Hepatocyte (in vitro differentiated cells): ENCODE measurements at regions not wholly inside any gene's neighbourhood (a gene's known extent, or its start where the extent isn't known, plus 50 kb on each side); places are given as distances from the start of the nearest gene placed in this dataset.

ENCODE experiments used
- DNase-seq: peaks from one replicate; pipeline ENCODE4 v3.0.0-alpha.2; 2016; ENCODE audit warnings: low spot score
- H2AFZ ChIP-seq: fragments of 200-600 bp; sonication (generic); 2 replicates; pipeline ENCODE4 v1.6.0; 2016; ENCODE audit warnings: antibody characterized with exemption, mild to moderate bottlenecking
- H3K27ac ChIP-seq: fragments of 200-600 bp; sonication (generic); 2 replicates; pipeline ENCODE4 v1.5.1; 2016; ENCODE audit warnings: mild to moderate bottlenecking
- H3K27me3 ChIP-seq: fragments of 200-600 bp; sonication (generic); 2 replicates; pipeline ENCODE4 v1.6.1; 2016
- H3K36me3 ChIP-seq: fragments of 200-600 bp; sonication (generic); replicated peaks from 2 replicates; pipeline ENCODE4 v1.5.1; 2016; ENCODE audit warnings: low read depth; ENCODE audit not compliant: insufficient read depth
- H3K4me1 ChIP-seq: fragments of 200-600 bp; sonication (generic); 2 replicates; pipeline ENCODE4 v1.5.1; 2016; ENCODE audit warnings: mild to moderate bottlenecking, moderate library complexity; ENCODE audit not compliant: insufficient read depth
- H3K4me2 ChIP-seq: fragments of 200-600 bp; sonication (generic); 2 replicates; pipeline ENCODE4 v1.6.0; 2016
- H3K4me3 ChIP-seq: fragments of 200-600 bp; sonication (generic); 2 replicates; pipeline ENCODE4 v1.5.1; 2016; ENCODE audit warnings: mild to moderate bottlenecking
- H3K79me2 ChIP-seq: fragments of 200-600 bp; sonication (generic); 2 replicates; pipeline ENCODE4 v1.6.0; 2017; ENCODE audit warnings: mild to moderate bottlenecking
- H3K9me2 ChIP-seq: fragments of 200-600 bp; sonication (generic); replicated peaks from 2 replicates; pipeline ENCODE4 v1.6.0; 2017; ENCODE audit warnings: mild to moderate bottlenecking; ENCODE audit not compliant: insufficient read depth
- H3K9me3 ChIP-seq: fragments of 200-600 bp; sonication (generic); 2 replicates; pipeline ENCODE4 v1.5.1; 2016; ENCODE audit warnings: low read depth, mild to moderate bottlenecking
- H4K20me1 ChIP-seq: fragments of 200-600 bp; sonication (generic); 2 replicates; pipeline ENCODE4 v1.6.0; 2016; ENCODE audit warnings: mild to moderate bottlenecking; ENCODE audit not compliant: insufficient read depth, poor library complexity, severe bottlenecking
- CTCF ChIP-seq: fragments of 200-600 bp; sonication (generic); IDR thresholded peaks from 2 replicates; pipeline ENCODE4 v1.5.1; 2016; ENCODE audit warnings: antibody characterized with exemption, mild to moderate bottlenecking; ENCODE audit not compliant: poor library complexity
- EZH2 ChIP-seq: fragments of 200-600 bp; sonication (generic); IDR thresholded peaks from 2 replicates; pipeline ENCODE4 v1.6.1; 2016; ENCODE audit warnings: antibody characterized with exemption, mild to moderate bottlenecking, borderline replicate concordance
- EZH2phosphoT487 ChIP-seq: fragments of 200-600 bp; sonication (generic); IDR thresholded peaks from one replicate; pipeline ENCODE4 v1.6.1; 2018; ENCODE audit warnings: antibody characterized with exemption, mild to moderate bottlenecking, low read depth, moderate library complexity; ENCODE audit not compliant: unreplicated experiment, severe bottlenecking
- WGBS: methylation state at CpG from one replicate; pipeline ENCODE4 v1.1.6; 2016; ENCODE audit warnings: low lambda C conversion rate; ENCODE audit errors: missing lambda C conversion rate; 5-methylcytosine and 5-hydroxymethylcytosine counted together

GRCh38 chr17:55563363-55563762 is 52.1 kb upstream of the SMIM36 start:
- Histone ChIP-seq H3K27me3 (no peaks in the 10 kb centered on the region), H4K20me1 (no peaks in the 10 kb centered on the region), H2AFZ (no peak overlapping the region), H3K4me3 (no peak overlapping the region), H3K4me1 (no peaks in the 10 kb centered on the region), H3K27ac (no peak overlapping the region), H3K9me2 (no peaks in the 10 kb centered on the region), H3K79me2 (no peaks in the 10 kb centered on the region), H3K4me2 (no peak overlapping the region), H3K9me3 (no peaks in the 10 kb centered on the region), H3K36me3 (no peaks in the 10 kb centered on the region)
- WGBS, result 86% methylated on average over 1 of the region's 1 CpG
- DNase-seq, result no peak
- TF ChIP-seq EZH2 (no peak), EZH2phosphoT487 (no peak), CTCF (no peak)

GRCh38 chr17:55561973-55562495 is 50.8 kb upstream of the SMIM36 start:
- no peaks in the 10 kb centered on the region for H3K9me3 ChIP-seq
- no peak for TF ChIP-seq EZH2
- TF ChIP-seq CTCF, result no peak
- no peak for TF ChIP-seq EZH2phosphoT487
- DNase-seq, result no peak
- no peaks in the 10 kb centered on the region for H3K9me2 ChIP-seq
- no peaks in the 10 kb centered on the region for H4K20me1 ChIP-seq
- H2AFZ ChIP-seq, result no peak overlapping the region
- H3K4me2 ChIP-seq, result no peak overlapping the region
- whole genome bisulfite sequencing, result 89% methylated on average over 4 of the region's 4 CpGs
- no peak overlapping the region for H3K4me3 ChIP-seq
- H3K27ac ChIP-seq, result no peak overlapping the region
- no peaks in the 10 kb centered on the region for H3K4me1 ChIP-seq
- no peaks in the 10 kb centered on the region for H3K79me2 ChIP-seq
- no peaks in the 10 kb centered on the region for H3K27me3 ChIP-seq
- no peaks in the 10 kb centered on the region for H3K36me3 ChIP-seq

GRCh38 chr17:55561316-55561972 is 50.2 kb upstream of the SMIM36 start:
- no peaks in the 10 kb centered on the region for H3K36me3 ChIP-seq
- no peak overlapping the region for H2AFZ ChIP-seq

More at GRCh38 chr17:55561316-55561972, 50.2 kb upstream of the SMIM36 start:
- no peaks in the 10 kb centered on the region for H3K27me3 ChIP-seq
- TF ChIP-seq EZH2, result no peak
- TF ChIP-seq EZH2phosphoT487, result no peak
- TF ChIP-seq CTCF, result no peak
- H3K4me3 ChIP-seq, result no peak overlapping the region
- no peak overlapping the region for H3K27ac ChIP-seq
- H3K4me1 ChIP-seq, result no peaks in the 10 kb centered on the region
- H3K79me2 ChIP-seq, result no peaks in the 10 kb centered on the region
- no peaks in the 10 kb centered on the region for H3K9me2 ChIP-seq
- H4K20me1 ChIP-seq, result no peaks in the 10 kb centered on the region
- no peak overlapping the region for H3K4me2 ChIP-seq
- DNase-seq, result no peak
- H3K9me3 ChIP-seq, result no peaks in the 10 kb centered on the region
- WGBS, result 95% methylated on average over 26 of the region's 26 CpGs
